GM18502 (cell line): ENCODE measurements at regions not wholly inside any gene's neighbourhood (a gene's known extent, or its start where the extent isn't known, plus 50 kb on each side); places are given as distances from the start of the nearest gene placed in this dataset.
"Not testable (repeated sequence)": the region's sequence is repeated elsewhere in the genome, so short reads cannot be mapped to it uniquely, and the experiment has no call there.

ENCODE experiments used
- ATAC-seq: cut with Tn5 transposase; IDR thresholded peaks from one replicate; pipeline ENCODE4 v1.9.1; 2021; ENCODE audit warnings: mild to moderate bottlenecking; ENCODE audit not compliant: unreplicated experiment, poor library complexity

GRCh38 chr3:124299831-124300230 is 307.9 kb upstream of the ROPN1 start:
- no peak for ATAC-seq

- ATAC-seq = no peak
Measured at GRCh38 chr3:124300416-124300815, 308.5 kb upstream of the ROPN1 start.

GRCh38 chr3:124303305-124303910 is 311.5 kb upstream of the ROPN1 start:
- no peak for ATAC-seq

- ATAC-seq = no peak
Measured at GRCh38 chr3:124306665-124307064, 314.7 kb upstream of the ROPN1 start.

- no peak for ATAC-seq
Measured at GRCh38 chr3:124313621-124314020, 321.7 kb upstream of the ROPN1 start.

GRCh38 chr3:124315215-124316033 is 323.5 kb upstream of the ROPN1 start:
- no peak for ATAC-seq

GRCh38 chr3:124316034-124316287 is 324.0 kb upstream of the ROPN1 start:
- no peak for ATAC-seq

- ATAC-seq = no peak
Measured at GRCh38 chr3:124318014-124318413, 326.1 kb upstream of the ROPN1 start.

- no peak for ATAC-seq
Measured at GRCh38 chr3:124318656-124319055, 326.7 kb upstream of the ROPN1 start.

- ATAC-seq = no peak
Measured at GRCh38 chr3:124320976-124321375, 329.1 kb upstream of the ROPN1 start.

GRCh38 chr3:124322309-124322880 is 330.5 kb upstream of the ROPN1 start:
- ATAC-seq = no peak

- no peak for ATAC-seq
Measured at GRCh38 chr3:124322966-124323365, 331.0 kb upstream of the ROPN1 start.

- ATAC-seq = no peak
Measured at GRCh38 chr3:124325248-124325647, 333.3 kb upstream of the ROPN1 start.

- no peak for ATAC-seq
Measured at GRCh38 chr3:124329723-124330122, 337.8 kb upstream of the ROPN1 start.

GRCh38 chr3:124333931-124334640 is 342.2 kb upstream of the ROPN1 start:
- ATAC-seq = no peak

GRCh38 chr3:124336067-124336656 is 344.2 kb upstream of the ROPN1 start:
- ATAC-seq = no peak

- no peak for ATAC-seq
Measured at GRCh38 chr3:124345845-124346244, 353.9 kb upstream of the ROPN1 start.

- ATAC-seq = no peak
Measured at GRCh38 chr3:124346487-124346886, 354.6 kb upstream of the ROPN1 start.

- ATAC-seq = no peak
Measured at GRCh38 chr3:124347418-124347817, 355.5 kb upstream of the ROPN1 start.

GRCh38 chr3:124348555-124348954 is 356.6 kb upstream of the ROPN1 start:
- not testable (repeated sequence) for ATAC-seq
